WERI-Rb-1 (cell line): ENCODE measurements at regions not wholly inside any gene's neighbourhood (a gene's known extent, or its start where the extent isn't known, plus 50 kb on each side); places are given as distances from the start of the nearest gene placed in this dataset.
A peak's percentile ranks its signal among the peaks of the same experiment; 100 is the strongest.
"Not testable (repeated sequence)": the region's sequence is repeated elsewhere in the genome, so short reads cannot be mapped to it uniquely, and the experiment has no call there.

Source experiments
- DNase-seq: peaks from one replicate; pipeline ENCODE4 v3.0.0-alpha.2; 2020
- H3K27ac ChIP-seq: fragments of 250-450 bp; sonication (Bioruptor Pico); 2 replicates; pipeline ENCODE4 v1.5.1; 2020; ENCODE audit warnings: mild to moderate bottlenecking, moderate library complexity
- H3K27me3 ChIP-seq: fragments of 250-450 bp; sonication (Bioruptor Pico); 2 replicates; pipeline ENCODE4 v1.5.1; 2021; ENCODE audit warnings: mild to moderate bottlenecking, low read depth, moderate library complexity; ENCODE audit not compliant: insufficient read depth, severe bottlenecking
- H3K36me3 ChIP-seq: fragments of 250-450 bp; sonication (Bioruptor Pico); 2 replicates; pipeline ENCODE4 v1.5.1; 2020; ENCODE audit warnings: mild to moderate bottlenecking, moderate library complexity
- H3K4me3 ChIP-seq: 2 replicates; pipeline ENCODE4 v1.5.1; 2011; ENCODE audit warnings: low read depth, mild to moderate bottlenecking, control low read depth, low read length
- H3K9me3 ChIP-seq: fragments of 250-450 bp; sonication (Bioruptor Pico); 2 replicates; pipeline ENCODE4 v1.5.1; 2021; ENCODE audit warnings: mild to moderate bottlenecking, moderate library complexity; ENCODE audit not compliant: severe bottlenecking
- CTCF ChIP-seq: IDR thresholded peaks from 2 replicates; pipeline ENCODE4 v1.5.1; 2011; ENCODE audit warnings: low read depth, mild to moderate bottlenecking, control low read depth, inconsistent platforms, low read length

GRCh38 chr4:103499094-103499493 lies 220.7 kb downstream of the TACR3 start:
- no peak overlapping the region for H3K27ac ChIP-seq
- H3K27me3 ChIP-seq = no peaks in the 10 kb centered on the region
- TF ChIP-seq CTCF = peak; percentile 64
- no peak overlapping the region for H3K4me3 ChIP-seq
- H3K36me3 ChIP-seq = no peaks in the 10 kb centered on the region
- H3K9me3 ChIP-seq = no peaks in the 10 kb centered on the region
- DNase-seq = no peak

GRCh38 chr4:103498161-103499070 lies 221.4 kb downstream of the TACR3 start:
- no peak for TF ChIP-seq CTCF
- no peak overlapping the region for H3K4me3 ChIP-seq
- no peaks in the 10 kb centered on the region for H3K27me3 ChIP-seq
- H3K9me3 ChIP-seq = no peaks in the 10 kb centered on the region
- DNase-seq = no peak
- no peaks in the 10 kb centered on the region for H3K36me3 ChIP-seq
- no peak overlapping the region for H3K27ac ChIP-seq

- TF ChIP-seq CTCF = no peak
- H3K9me3 ChIP-seq = no peaks in the 10 kb centered on the region
- DNase-seq = no peak
- no peak overlapping the region for H3K4me3 ChIP-seq
- no peak overlapping the region for H3K27ac ChIP-seq
- H3K27me3 ChIP-seq = no peaks in the 10 kb centered on the region
- no peaks in the 10 kb centered on the region for H3K36me3 ChIP-seq
These were observed 222.1 kb downstream of the TACR3 start for GRCh38 chr4:103497692-103498091.

- no peak for TF ChIP-seq CTCF
- Histone ChIP-seq H3K36me3 (no peaks in the 10 kb centered on the region), H3K27me3 (no peaks in the 10 kb centered on the region), H3K9me3 (no peaks in the 10 kb centered on the region), H3K27ac (peak overlapping the region; percentile 11), H3K4me3 (no peak overlapping the region)
- peak; percentile 46 for DNase-seq
These were observed 223.0 kb downstream of the TACR3 start for GRCh38 chr4:103496800-103497199.

- no peak for DNase-seq
- Histone ChIP-seq H3K4me3 (no peak overlapping the region), H3K27ac (no peak overlapping the region), H3K9me3 (no peaks in the 10 kb centered on the region), H3K36me3 (no peaks in the 10 kb centered on the region), H3K27me3 (no peaks in the 10 kb centered on the region)
- TF ChIP-seq CTCF = no peak
These were observed 226.2 kb downstream of the TACR3 start for GRCh38 chr4:103493450-103494159.

GRCh38 chr4:103485296-103485695 lies 234.5 kb downstream of the TACR3 start:
- not testable (repeated sequence) for H3K9me3 ChIP-seq, H3K4me3 ChIP-seq, H3K36me3 ChIP-seq, DNase-seq, H3K27ac ChIP-seq, H3K27me3 ChIP-seq
